HepG2 (cell line): ENCODE measurements at regions not wholly inside any gene's neighbourhood (a gene's known extent, or its start where the extent isn't known, plus 50 kb on each side); places are given as distances from the start of the nearest gene placed in this dataset.

Experiments
- ATAC-seq: fragments of 200-7000 bp; cut with Tn5 transposase; 3 replicates; pipeline ENCODE4 v1.9.1; 2020; ENCODE audit warnings: mild to moderate bottlenecking, moderate library complexity
- BruUV-seq: library from RNA; stranded (reverse); fragments of 400-500 nt; replicated peaks from 2 replicates; lab custom pipeline; 2021; lab: Mats Ljungman, UMichigan
- CTCF ChIA-PET: fragments of 300-600 bp; formaldehyde crosslinking; extraction: SDS; loops from one replicate; lab custom pipeline; 2021; ENCODE audit warnings: low total read pairs, inconsistent platforms, low intra/inter-chr PET ratio; lab: Yijun Ruan, JAX
- POLR2A ChIA-PET: fragments of 350-600 bp; sonication (Branson Sonifier 250); formaldehyde crosslinking; loops from one replicate; lab custom pipeline; 2020; ENCODE audit warnings: antibody characterized with exemption, inconsistent platforms; lab: Yijun Ruan, JAX
- DNase-seq: peaks from one replicate; pipeline ENCODE4 v3.0.0-alpha.2; 2015; ENCODE audit warnings: low spot score
- FAIRE-seq: peaks from 3 replicates; lab custom pipeline; 2011; peaks lifted over from hg19 to GRCh38; lab: Jason Lieb, UNC
- H2AFZ ChIP-seq: one replicate; pipeline ENCODE4 v1.6.1; 2011; ENCODE audit warnings: low read length, inconsistent platforms
- H3K27ac ChIP-seq: fragments of 300-600 bp; 3 replicates; pipeline ENCODE4 v1.8.0; 2011; ENCODE audit warnings: mixed run types, mild to moderate bottlenecking, mixed read lengths, low read length, inconsistent platforms; ENCODE audit not compliant: insufficient read depth; ENCODE audit errors: extremely low read length
- H3K27me3 ChIP-seq, 2 experiments: fragments of 200-600 bp in 1 of 2; 2 replicates in 1 of 2; 3 replicates in 1 of 2; pipeline versions ENCODE4 v1.6.0 to v1.8.0; 2011; ENCODE audit warnings: low read length in 2 of 2, mild to moderate bottlenecking in 2 of 2, moderate library complexity in 2 of 2, inconsistent platforms in 1 of 2; ENCODE audit not compliant: insufficient read depth in 2 of 2, control insufficient read depth in 1 of 2
- H3K36me3 ChIP-seq, 2 experiments: fragments of 200-600 bp in 1 of 2; replicated peaks in 1 of 2; 2 replicates in 1 of 2; 3 replicates in 1 of 2; pipeline versions ENCODE4 v1.5.1 to v1.8.0; 2011; ENCODE audit warnings: low read length in 2 of 2, inconsistent platforms in 1 of 2; ENCODE audit not compliant: insufficient read depth in 2 of 2, control insufficient read depth in 1 of 2
- H3K4me1 ChIP-seq: 2 replicates; pipeline ENCODE4 v1.5.1; 2012; ENCODE audit warnings: low read length, inconsistent platforms; ENCODE audit not compliant: insufficient read depth
- H3K4me2 ChIP-seq: 2 replicates; pipeline ENCODE4 v1.6.0; 2011; ENCODE audit warnings: low read depth, low read length, inconsistent platforms
- H3K4me3 ChIP-seq, 3 experiments: fragments of 200-600 bp in 1 of 3; sonication (generic), shearing (Covaris generic) in 1 of 3; replicated peaks in 1 of 3; 2 replicates each; pipeline ENCODE4 v1.5.1; 2011 to 2016; ENCODE audit warnings: low read length in 3 of 3, inconsistent platforms in 2 of 3, low read depth in 2 of 3, mild to moderate bottlenecking in 2 of 3, control low read depth in 1 of 3, mixed read lengths in 1 of 3; ENCODE audit not compliant: insufficient read depth in 1 of 3
- H3K79me2 ChIP-seq: one replicate; pipeline ENCODE4 v1.6.1; 2011; ENCODE audit warnings: low read length, inconsistent platforms; ENCODE audit not compliant: insufficient read depth
- H3K9ac ChIP-seq: 2 replicates; pipeline ENCODE4 v1.6.0; 2011; ENCODE audit warnings: mild to moderate bottlenecking, low read depth, low read length, inconsistent platforms; ENCODE audit not compliant: insufficient read depth
- H3K9me3 ChIP-seq: 2 replicates; pipeline ENCODE4 v1.5.1; 2012; ENCODE audit warnings: mild to moderate bottlenecking, low read length
- H4K20me1 ChIP-seq: 2 replicates; pipeline ENCODE4 v1.6.0; 2011; ENCODE audit warnings: inconsistent platforms, mild to moderate bottlenecking, low read length, moderate library complexity; ENCODE audit not compliant: insufficient read depth
- AGO1 ChIP-seq: fragments of 200-400 bp; formaldehyde crosslinking; IDR thresholded peaks from 2 replicates; pipeline ENCODE4 v1.6.1; 2017; ENCODE audit warnings: mild to moderate bottlenecking, low read depth, low read length, moderate library complexity; ENCODE audit not compliant: poor library complexity, severe bottlenecking
- ATF7 ChIP-seq, 2 experiments: fragments of 450-650 bp in 1 of 2; sonication (generic) in 1 of 2; formaldehyde crosslinking in 1 of 2; IDR thresholded peaks; 2 replicates each; pipeline versions ENCODE4 v1.4.0 to v1.6.1; 2016 to 2020; ENCODE audit warnings: antibody characterized with exemption in 1 of 2, mild to moderate bottlenecking in 1 of 2, missing genetic modification reagents in 1 of 2
- EZH2 ChIP-seq: conservative IDR thresholded peaks from 2 replicates; pipeline ENCODE4 v1.6.1; 2012; ENCODE audit warnings: mild to moderate bottlenecking, low read depth, low read length, moderate library complexity
- FOXP1 ChIP-seq, 2 experiments: fragments of 450-650 bp in 1 of 2; IDR thresholded peaks; 2 replicates each; pipeline ENCODE4 v1.6.1; 2017 to 2018; ENCODE audit warnings: antibody characterized with exemption in 1 of 2
- POLR2AphosphoS2 ChIP-seq: IDR thresholded peaks from 2 replicates; pipeline ENCODE4 v1.6.1; 2011; ENCODE audit warnings: low read depth, low read length, improper control_type of control experiment
- SMAD1 ChIP-seq: sonication (generic); formaldehyde crosslinking; IDR thresholded peaks from 2 replicates; pipeline ENCODE4 v1.4.0; 2020; ENCODE audit warnings: missing genetic modification reagents, low read depth, mild to moderate bottlenecking, borderline replicate concordance
- ZBTB38 ChIP-seq: sonication (generic); formaldehyde crosslinking; IDR thresholded peaks from 2 replicates; pipeline ENCODE4 v1.5.1; 2020; ENCODE audit warnings: mild to moderate bottlenecking, missing genetic modification reagents
- ZNF253 ChIP-seq: sonication (generic); formaldehyde crosslinking; IDR thresholded peaks from 2 replicates; pipeline ENCODE4 v1.8.0; 2022; ENCODE audit warnings: mild to moderate bottlenecking, missing genetic modification reagents, borderline replicate concordance
- ZNF274 ChIP-seq: sonication (generic); formaldehyde crosslinking; IDR thresholded peaks from 2 replicates; pipeline ENCODE4 v1.5.1; 2020; ENCODE audit warnings: mild to moderate bottlenecking, missing genetic modification reagents
- ZNF292 ChIP-seq: sonication (generic); formaldehyde crosslinking; IDR thresholded peaks from 2 replicates; pipeline ENCODE4 v1.8.1; 2022; ENCODE audit warnings: mild to moderate bottlenecking, low read depth, missing genetic modification reagents, borderline replicate concordance
- ZNF383 ChIP-seq: sonication (generic); formaldehyde crosslinking; IDR thresholded peaks from 2 replicates; pipeline ENCODE4 v1.4.0; 2020; ENCODE audit warnings: missing genetic modification reagents, mild to moderate bottlenecking, borderline replicate concordance
- ZNF431 ChIP-seq: sonication (generic); formaldehyde crosslinking; IDR thresholded peaks from 2 replicates; pipeline ENCODE4 v1.9.0; 2022; ENCODE audit warnings: missing genetic modification reagents, low read depth, mild to moderate bottlenecking, borderline replicate concordance
- ZNF547 ChIP-seq: sonication (generic); formaldehyde crosslinking; IDR thresholded peaks from 2 replicates; pipeline ENCODE4 v1.5.1; 2020; ENCODE audit warnings: mild to moderate bottlenecking, missing genetic modification reagents
- ZNF766 ChIP-seq: sonication (generic); formaldehyde crosslinking; IDR thresholded peaks from 2 replicates; pipeline ENCODE4 v1.5.0; 2020; ENCODE audit warnings: missing genetic modification reagents, borderline replicate concordance
- WGBS: methylation state at CpG from one replicate; pipeline ENCODE4 v1.1.6; 2017; ENCODE audit warnings: low lambda C conversion rate; 5-methylcytosine and 5-hydroxymethylcytosine counted together
- in situ Hi-C: cut with HindIII; loops from 2 replicates; pipeline ENCODE4 v1.10.0; 2017; ENCODE audit warnings: low pct_unique_long_range_greater_than_20kb; ENCODE audit not compliant: extremely low pct_ligation_motif_present
- intact Hi-C: fragments of 100-400 bp; cut with micrococcal nuclease; formaldehyde crosslinking; loops from one replicate; pipeline ENCODE4 v1.10.0; 2022; ENCODE audit not compliant: unreplicated experiment
- TF ChIP-seq, protein P1 (sequence below): sonication (generic); formaldehyde crosslinking; IDR thresholded peaks from 2 replicates; pipeline ENCODE4 v1.5.0; 2020; ENCODE audit warnings: mild to moderate bottlenecking, missing genetic modification reagents

DNA sequence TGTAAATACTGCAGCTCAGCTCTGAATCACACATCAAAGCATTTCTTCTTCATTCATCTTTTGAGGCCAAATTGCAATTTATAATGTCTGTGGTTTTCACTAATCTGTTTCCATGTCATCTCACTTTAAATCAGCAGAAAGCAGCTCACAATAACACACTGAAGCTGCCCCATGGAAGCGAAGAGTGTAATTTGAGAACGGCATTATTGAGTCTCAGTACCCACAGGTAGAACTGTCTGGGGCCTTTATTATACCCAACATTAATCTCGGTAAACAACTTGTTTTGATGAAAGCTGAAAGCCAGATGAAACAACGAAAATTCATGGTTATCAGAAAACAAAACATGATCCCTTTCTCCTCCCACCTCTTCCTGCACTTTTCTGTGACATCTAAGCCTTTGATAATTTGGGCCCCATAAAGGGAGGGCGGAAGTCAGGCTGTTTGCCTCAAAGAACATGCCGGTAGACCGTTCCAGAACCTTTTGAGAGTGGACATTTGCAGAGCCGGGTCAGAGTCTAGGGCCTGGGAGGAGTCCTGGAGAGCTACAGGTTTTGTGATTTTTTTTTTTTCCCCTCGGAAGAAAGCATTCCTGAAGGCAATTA is 68.2 kb upstream of the SESN3 start:
- no peak overlapping the region for H2AFZ ChIP-seq
- ATAC-seq (no peak), DNase-seq (no peak), FAIRE-seq (no peak)
- H3K4me2 ChIP-seq: no peak overlapping the region
- H4K20me1 ChIP-seq: no peaks in the 10 kb centered on the region
- H3K4me3 ChIP-seq: no peak overlapping the region
- in situ Hi-C loops: no loop called here
- ChIA-PET POLR2A (no interaction called here), CTCF (no interaction called here)
- no peak overlapping the region for H3K9ac ChIP-seq
- WGBS: 18% methylated on average over 9 of the region's 9 CpGs
- no peak overlapping the region for H3K27ac ChIP-seq
- H3K9me3 ChIP-seq: no peaks in the 10 kb centered on the region
- peaks cover 0 to 4% of the 10 kb centered on the region in 2 experiments; a peak in 2 of 5 replicates for H3K27me3 ChIP-seq
- H3K79me2 ChIP-seq: no peaks in the 10 kb centered on the region
- H3K36me3 ChIP-seq: no peaks in the 10 kb centered on the region
- intact Hi-C loops: no loop called here
- TF ChIP-seq ZNF547: no peak
- no peak for TF ChIP-seq SMAD1 (CRISPR knock-in tag)
- TF ChIP-seq ZNF274: no peak
- no peak for TF ChIP-seq FOXP1 (IDR thresholded peaks at IDR 0.05)
- TF ChIP-seq FOXP1 (CRISPR knock-in tag; IDR thresholded peaks at IDR 0.05): no peak
- TF ChIP-seq ZBTB38 (CRISPR knock-in tag): no peak
- TF ChIP-seq ZNF292 (CRISPR knock-in tag): no peak
- TF ChIP-seq ZNF383: no peak
- TF ChIP-seq ZNF766 (CRISPR knock-in tag): no peak
- no peak for TF ChIP-seq EZH2
- TF ChIP-seq ATF7 (IDR thresholded peaks at IDR 0.05): no peak
- TF ChIP-seq ATF7 (CRISPR knock-in tag; IDR thresholded peaks at IDR 0.05): no peak
- no peak for TF ChIP-seq ZNF431 (CRISPR knock-in tag)
- TF ChIP-seq POLR2AphosphoS2: no peak
- no peak for TF ChIP-seq AGO1
- TF ChIP-seq, protein P1, sequence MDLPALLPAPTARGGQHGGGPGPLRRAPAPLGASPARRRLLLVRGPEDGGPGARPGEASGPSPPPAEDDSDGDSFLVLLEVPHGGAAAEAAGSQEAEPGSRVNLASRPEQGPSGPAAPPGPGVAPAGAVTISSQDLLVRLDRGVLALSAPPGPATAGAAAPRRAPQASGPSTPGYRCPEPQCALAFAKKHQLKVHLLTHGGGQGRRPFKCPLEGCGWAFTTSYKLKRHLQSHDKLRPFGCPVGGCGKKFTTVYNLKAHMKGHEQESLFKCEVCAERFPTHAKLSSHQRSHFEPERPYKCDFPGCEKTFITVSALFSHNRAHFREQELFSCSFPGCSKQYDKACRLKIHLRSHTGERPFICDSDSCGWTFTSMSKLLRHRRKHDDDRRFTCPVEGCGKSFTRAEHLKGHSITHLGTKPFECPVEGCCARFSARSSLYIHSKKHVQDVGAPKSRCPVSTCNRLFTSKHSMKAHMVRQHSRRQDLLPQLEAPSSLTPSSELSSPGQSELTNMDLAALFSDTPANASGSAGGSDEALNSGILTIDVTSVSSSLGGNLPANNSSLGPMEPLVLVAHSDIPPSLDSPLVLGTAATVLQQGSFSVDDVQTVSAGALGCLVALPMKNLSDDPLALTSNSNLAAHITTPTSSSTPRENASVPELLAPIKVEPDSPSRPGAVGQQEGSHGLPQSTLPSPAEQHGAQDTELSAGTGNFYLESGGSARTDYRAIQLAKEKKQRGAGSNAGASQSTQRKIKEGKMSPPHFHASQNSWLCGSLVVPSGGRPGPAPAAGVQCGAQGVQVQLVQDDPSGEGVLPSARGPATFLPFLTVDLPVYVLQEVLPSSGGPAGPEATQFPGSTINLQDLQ (CRISPR knock-in tag): no peak
- TF ChIP-seq ZNF253 (CRISPR knock-in tag): no peak
- BruUV-seq: no TSS peak
- no peaks in the 10 kb centered on the region for H3K4me1 ChIP-seq
